ENCODE measurements at regions not wholly inside any gene's neighbourhood (a gene's known extent, or its start where the extent isn't known, plus 50 kb on each side); places are given as distances from the start of the nearest gene placed in this dataset.
"Not testable (repeated sequence)": the region's sequence is repeated elsewhere in the genome, so short reads cannot be mapped to it uniquely, and the experiment has no call there.

- H3K36me3 Mint-ChIP-seq (ENCODE audit: unreplicated experiment); H3K27me3 Mint-ChIP-seq (ENCODE audit: unreplicated experiment); H3K27ac Mint-ChIP-seq (ENCODE audit: unreplicated experiment); H3K4me1 Mint-ChIP-seq (ENCODE audit: unreplicated experiment); H3K4me3 Mint-ChIP-seq (ENCODE audit: unreplicated experiment): not testable (repeated sequence)
- H3K9me3 Mint-ChIP-seq (ENCODE audit: unreplicated experiment), result peaks cover 63% of the 10 kb centered on the region
- DNase-seq (ENCODE audit: extremely low spot score, unreplicated experiment), result peak; percentile 56
These were observed 91.3 kb downstream of the OR4A5 start for GRCh38 chr11:54797906-54798305.

GRCh38 chr11:54832676-54833075 is 126.0 kb downstream of the OR4A5 start:
- Mint-ChIP-seq H3K27ac (ENCODE audit: unreplicated experiment) (no peak overlapping the region), H3K4me1 (ENCODE audit: unreplicated experiment) (no peaks in the 10 kb centered on the region), H3K27me3 (ENCODE audit: unreplicated experiment) (no peaks in the 10 kb centered on the region), H3K9me3 (ENCODE audit: unreplicated experiment) (peaks cover 58% of the 10 kb centered on the region), H3K4me3 (ENCODE audit: unreplicated experiment) (no peak overlapping the region), H3K36me3 (ENCODE audit: unreplicated experiment) (no peaks in the 10 kb centered on the region)
- no peak for TF ChIP-seq CTCF (IDR thresholded peaks at IDR 0.05)
- DNase-seq (ENCODE audit: extremely low spot score, unreplicated experiment), result no peak

GRCh38 chr11:54855047-54855446 is 148.4 kb downstream of the OR4A5 start:
- not testable (repeated sequence) for H3K27ac Mint-ChIP-seq (ENCODE audit: unreplicated experiment); DNase-seq (ENCODE audit: extremely low spot score, unreplicated experiment); H3K4me3 Mint-ChIP-seq (ENCODE audit: unreplicated experiment); H3K36me3 Mint-ChIP-seq (ENCODE audit: unreplicated experiment); H3K27me3 Mint-ChIP-seq (ENCODE audit: unreplicated experiment); H3K4me1 Mint-ChIP-seq (ENCODE audit: unreplicated experiment)
- peaks cover 52% of the 10 kb centered on the region for H3K9me3 Mint-ChIP-seq (ENCODE audit: unreplicated experiment)

Measured in osteocyte (in vitro differentiated cells).